CD14-positive monocyte (primary cell): ENCODE measurements at regions not wholly inside any gene's neighbourhood (a gene's known extent, or its start where the extent isn't known, plus 50 kb on each side); places are given as distances from the start of the nearest gene placed in this dataset.

ENCODE experiments used
- DNase-seq, 3 donors: peaks; one replicate each; pipeline ENCODE4 v3.0.0-alpha.2; 2011 to 2022
- H2AFZ ChIP-seq: 2 replicates; pipeline ENCODE4 v1.6.0; 2012; ENCODE audit warnings: mild to moderate bottlenecking, low read depth, low read length, inconsistent platforms; ENCODE audit not compliant: insufficient read depth, poor library complexity, severe bottlenecking
- H3K27ac ChIP-seq, 2 donors: 1 replicate in 1 of 2; 2 replicates in 1 of 2; pipeline ENCODE4 v1.5.1; 2012 to 2013; ENCODE audit warnings: low read length in 2 of 2, control low read depth in 1 of 2, inconsistent platforms in 1 of 2, low read depth in 1 of 2, mild to moderate bottlenecking in 1 of 2
- H3K27me3 ChIP-seq, 2 donors: one replicate each; pipeline versions ENCODE4 v1.6.0 to v1.6.1; 2011 to 2013; ENCODE audit warnings: low read length in 2 of 2; ENCODE audit not compliant: control insufficient read depth in 2 of 2, insufficient read depth in 2 of 2
- H3K36me3 ChIP-seq, 2 donors: replicated peaks in 1 of 2; 1 replicate in 1 of 2; 2 replicates in 1 of 2; pipeline versions ENCODE4 v1.5.1 to v1.6.1; 2012 to 2013; ENCODE audit warnings: low read length in 2 of 2, control low read depth in 1 of 2, inconsistent platforms in 1 of 2, mild to moderate bottlenecking in 1 of 2; ENCODE audit not compliant: insufficient read depth in 2 of 2, control insufficient read depth in 1 of 2
- H3K4me1 ChIP-seq, 2 donors: 1 replicate in 1 of 2; 2 replicates in 1 of 2; pipeline versions ENCODE4 v1.5.1 to v1.6.1; 2012 to 2013; ENCODE audit warnings: low read length in 2 of 2, control low read depth in 1 of 2, inconsistent platforms in 1 of 2, mild to moderate bottlenecking in 1 of 2, moderate library complexity in 1 of 2; ENCODE audit not compliant: insufficient read depth in 2 of 2, control insufficient read depth in 1 of 2
- H3K4me2 ChIP-seq: replicated peaks from 2 replicates; pipeline ENCODE3; 2012; ENCODE audit warnings: low read length, moderate library complexity, mild to moderate bottlenecking; ENCODE audit not compliant: poor library complexity, severe bottlenecking; ENCODE audit errors: extremely low read depth
- H3K4me3 ChIP-seq, 3 experiments: fragments of 200-600 bp in 1 of 3; sonication (generic) in 1 of 3; replicated peaks in 1 of 3; 1 replicate in 2 of 3; 2 replicates in 1 of 3; pipeline ENCODE4 v1.5.1; 2011 to 2013; ENCODE audit warnings: low read length in 3 of 3, mild to moderate bottlenecking in 3 of 3, control low read depth in 2 of 3, low read depth in 2 of 3, inconsistent platforms in 1 of 3, moderate library complexity in 1 of 3
- H3K79me2 ChIP-seq: 2 replicates; pipeline ENCODE4 v1.6.0; 2012; ENCODE audit warnings: mild to moderate bottlenecking, control low read depth, inconsistent platforms, low read length, moderate library complexity; ENCODE audit not compliant: insufficient read depth
- H3K9ac ChIP-seq: 2 replicates; pipeline ENCODE4 v1.6.0; 2017; ENCODE audit warnings: low read length, mild to moderate bottlenecking; ENCODE audit not compliant: insufficient read depth, poor library complexity, severe bottlenecking
- H3K9me3 ChIP-seq, 2 donors: replicated peaks in 1 of 2; 1 replicate in 1 of 2; 2 replicates in 1 of 2; pipeline versions ENCODE4 v1.5.1 to v1.6.1; 2012 to 2013; ENCODE audit warnings: low read length in 2 of 2, control low read depth in 1 of 2; ENCODE audit not compliant: control insufficient read depth in 1 of 2, insufficient read depth in 1 of 2
- H4K20me1 ChIP-seq: 2 replicates; pipeline ENCODE4 v1.6.0; 2012; ENCODE audit warnings: mild to moderate bottlenecking, low read length, control low read depth, moderate library complexity; ENCODE audit not compliant: insufficient read depth
- H3K27ac Mint-ChIP-seq, 7 donors: one replicate each; pipeline ENCODE4 v1.8.0; 2020; ENCODE audit warnings: mild to moderate bottlenecking in 7 of 7, mixed read lengths in 7 of 7, moderate library complexity in 6 of 7, inconsistent platforms in 2 of 7
- H3K27me3 Mint-ChIP-seq, 3 donors: one replicate each; pipeline ENCODE4 v1.8.0; 2021 to 2022; ENCODE audit warnings: low read depth in 3 of 3, mild to moderate bottlenecking in 3 of 3, mixed read lengths in 3 of 3, moderate library complexity in 3 of 3, inconsistent platforms in 1 of 3
- H3K36me3 Mint-ChIP-seq, 2 donors: one replicate each; pipeline ENCODE4 v1.8.0; 2020; ENCODE audit warnings: mixed read lengths in 2 of 2, inconsistent platforms in 1 of 2, mild to moderate bottlenecking in 1 of 2
- H3K4me1 Mint-ChIP-seq: one replicate; pipeline ENCODE4 v1.8.0; 2020; ENCODE audit warnings: mild to moderate bottlenecking, mixed read lengths
- H3K4me3 Mint-ChIP-seq, 2 donors: one replicate each; pipeline ENCODE4 v1.8.0; 2020; ENCODE audit warnings: mild to moderate bottlenecking in 2 of 2, mixed read lengths in 2 of 2, moderate library complexity in 1 of 2
- H3K9me3 Mint-ChIP-seq, 7 donors: one replicate each; pipeline ENCODE4 v1.8.0; 2020 to 2022; ENCODE audit warnings: mixed read lengths in 7 of 7, mild to moderate bottlenecking in 6 of 7, moderate library complexity in 6 of 7, inconsistent platforms in 2 of 7
- WGBS: methylation state at CpG from one replicate; pipeline ENCODE4 v1.1.5; 2013; ENCODE audit warnings: missing lambda C conversion rate; ENCODE audit not compliant: insufficient coverage; 5-methylcytosine and 5-hydroxymethylcytosine counted together
- intact Hi-C, 2 donors: fragments of 100-400 bp; cut with micrococcal nuclease; formaldehyde crosslinking; loops; one replicate each; pipeline versions ENCODE4 v1.15.0 to v1.15.1; 2023
- TF ChIP-seq, protein P1 (sequence below): fragments of 200-600 bp; IDR thresholded peaks from one replicate; pipeline ENCODE4 v1.8.0; 2022; ENCODE audit warnings: antibody characterized with exemption, mild to moderate bottlenecking

DNA sequence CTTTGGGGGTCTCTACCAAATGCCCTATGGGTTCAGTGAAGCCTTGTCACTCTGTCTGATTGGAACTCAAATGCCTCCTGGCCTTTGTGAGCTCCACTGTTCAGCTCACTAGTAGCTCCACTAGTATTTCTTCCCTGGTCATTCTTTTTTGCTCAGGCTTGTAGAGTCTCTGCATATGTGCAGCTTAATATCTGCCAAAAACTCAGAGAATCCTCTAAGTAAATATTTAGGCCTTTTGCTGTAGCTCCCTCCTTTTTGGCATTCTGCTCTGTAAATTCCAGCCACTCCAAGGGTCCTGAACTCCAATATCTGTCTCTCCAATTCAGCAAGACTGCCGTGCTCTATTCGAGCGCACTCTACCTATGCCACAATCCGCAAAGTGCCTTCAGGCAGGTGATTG, 146.5 kb downstream of the MAIP1 start:
- WGBS, result 100% methylated on average over 1 of the region's 4 CpGs
- Histone ChIP-seq H3K4me2 (no peak overlapping the region), H3K36me3 (no peaks in the 10 kb centered on the region), H3K4me1 (no peaks in the 10 kb centered on the region), H3K4me3 (no peak overlapping the region), H3K27ac (no peak overlapping the region), H4K20me1 (no peaks in the 10 kb centered on the region), H3K79me2 (no peaks in the 10 kb centered on the region), H3K27me3 (no peaks in the 10 kb centered on the region), H2AFZ (no peak overlapping the region), H3K9me3 (no peaks in the 10 kb centered on the region), H3K9ac (no peak overlapping the region)
- Mint-ChIP-seq H3K9me3 (peaks cover 0 to 3% (median 0%) of the 10 kb centered on the region in 7 donors), H3K4me3 (no peak overlapping the region), H3K36me3 (no peaks in the 10 kb centered on the region), H3K27me3 (peaks cover 0 to 3% (median 2%) of the 10 kb centered on the region in 3 donors), H3K4me1 (no peaks in the 10 kb centered on the region), H3K27ac (no peak overlapping the region)
- DNase-seq, result no peak
- intact Hi-C loops, result no loop called here
- TF ChIP-seq, protein P1, sequence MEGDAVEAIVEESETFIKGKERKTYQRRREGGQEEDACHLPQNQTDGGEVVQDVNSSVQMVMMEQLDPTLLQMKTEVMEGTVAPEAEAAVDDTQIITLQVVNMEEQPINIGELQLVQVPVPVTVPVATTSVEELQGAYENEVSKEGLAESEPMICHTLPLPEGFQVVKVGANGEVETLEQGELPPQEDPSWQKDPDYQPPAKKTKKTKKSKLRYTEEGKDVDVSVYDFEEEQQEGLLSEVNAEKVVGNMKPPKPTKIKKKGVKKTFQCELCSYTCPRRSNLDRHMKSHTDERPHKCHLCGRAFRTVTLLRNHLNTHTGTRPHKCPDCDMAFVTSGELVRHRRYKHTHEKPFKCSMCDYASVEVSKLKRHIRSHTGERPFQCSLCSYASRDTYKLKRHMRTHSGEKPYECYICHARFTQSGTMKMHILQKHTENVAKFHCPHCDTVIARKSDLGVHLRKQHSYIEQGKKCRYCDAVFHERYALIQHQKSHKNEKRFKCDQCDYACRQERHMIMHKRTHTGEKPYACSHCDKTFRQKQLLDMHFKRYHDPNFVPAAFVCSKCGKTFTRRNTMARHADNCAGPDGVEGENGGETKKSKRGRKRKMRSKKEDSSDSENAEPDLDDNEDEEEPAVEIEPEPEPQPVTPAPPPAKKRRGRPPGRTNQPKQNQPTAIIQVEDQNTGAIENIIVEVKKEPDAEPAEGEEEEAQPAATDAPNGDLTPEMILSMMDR, result no peak

GRCh38 chr2:200102971-200103370, 147.6 kb downstream of the MAIP1 start:
- no CpG with 5 or more reads among the region's 1 CpG for WGBS
- no peak overlapping the region for H3K4me2 ChIP-seq
- intact Hi-C loops, result no loop called here
- no peak overlapping the region for H3K9ac ChIP-seq
- no peak overlapping the region for H3K27ac ChIP-seq
- no peak overlapping the region for H2AFZ ChIP-seq
- no peak overlapping the region for H3K4me3 Mint-ChIP-seq
- no peaks in the 10 kb centered on the region for H3K9me3 ChIP-seq
- peaks cover 0 to 3% (median 0%) of the 10 kb centered on the region in 7 donors for H3K9me3 Mint-ChIP-seq
- H3K27me3 ChIP-seq, result no peaks in the 10 kb centered on the region
- no peaks in the 10 kb centered on the region for H3K36me3 ChIP-seq
- H3K4me1 Mint-ChIP-seq, result no peaks in the 10 kb centered on the region
- DNase-seq, result no peak
- no peaks in the 10 kb centered on the region for H3K4me1 ChIP-seq
- H3K79me2 ChIP-seq, result no peaks in the 10 kb centered on the region
- H3K27me3 Mint-ChIP-seq, result peaks cover 0 to 3% (median 3%) of the 10 kb centered on the region in 3 donors
- no peaks in the 10 kb centered on the region for H3K36me3 Mint-ChIP-seq
- no peak overlapping the region for H3K4me3 ChIP-seq
- H3K27ac Mint-ChIP-seq, result no peak overlapping the region
- H4K20me1 ChIP-seq, result no peaks in the 10 kb centered on the region
- TF ChIP-seq, protein P1, result no peak
